ENCODE measurements at regions not wholly inside any gene's neighbourhood (a gene's known extent, or its start where the extent isn't known, plus 50 kb on each side); places are given as distances from the start of the nearest gene placed in this dataset.

DNA sequence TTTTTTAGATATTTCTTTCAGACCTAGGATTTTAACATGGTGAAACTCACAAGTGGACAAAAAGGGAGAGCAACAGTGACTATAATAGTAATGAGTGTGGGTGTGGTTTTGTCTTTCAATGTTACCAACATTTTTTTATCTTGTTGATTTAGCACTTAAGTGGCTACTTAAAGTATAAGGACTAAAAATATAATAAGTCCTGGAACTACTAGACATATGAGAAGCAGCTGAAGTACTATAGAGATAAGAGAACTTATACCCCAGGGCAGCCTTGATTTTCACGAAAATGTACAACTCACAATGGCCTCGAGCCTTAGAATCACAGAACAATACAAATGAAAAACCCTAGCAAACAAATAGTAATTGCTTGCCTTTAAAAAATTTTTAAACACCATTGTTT is 1151.8 kb downstream of the TYW1 start:
- TF ChIP-seq EZH2 (IDR thresholded peaks at IDR 0.05): no peak
- TF ChIP-seq POLR2AphosphoS5 (IDR thresholded peaks at IDR 0.05; ENCODE audit: borderline replicate concordance, low read depth, low read length): no peak
- no peak for TF ChIP-seq FOXP2 (optimal IDR thresholded peaks at IDR 0.05; ENCODE audit: control extremely low read depth, extremely low read length, insufficient read depth)
